A549 (cell line): ENCODE measurements at regions not wholly inside any gene's neighbourhood (a gene's known extent, or its start where the extent isn't known, plus 50 kb on each side); places are given as distances from the start of the nearest gene placed in this dataset.

Experiments
- CBX2 ChIP-seq: fragments of 200-600 bp; sonication (generic); IDR thresholded peaks from 2 replicates; pipeline ENCODE4 v1.6.1; 2016; ENCODE audit warnings: low read depth, mild to moderate bottlenecking, borderline replicate concordance
- CBX8 ChIP-seq: fragments of 200-600 bp; sonication (generic); IDR thresholded peaks from 2 replicates; pipeline ENCODE4 v1.6.1; 2016
- EHF ChIP-seq: fragments of 250-450 bp; sonication (Bioruptor Pico); IDR thresholded peaks from 2 replicates; pipeline ENCODE4 v1.5.0; 2020; ENCODE audit warnings: mild to moderate bottlenecking
- FOSB ChIP-seq: fragments of 250-450 bp; sonication (Bioruptor Pico); IDR thresholded peaks from 2 replicates; pipeline ENCODE4 v1.5.0; 2020; ENCODE audit warnings: mild to moderate bottlenecking, moderate library complexity
- KDM5A ChIP-seq: fragments of 200-600 bp; sonication (generic); IDR thresholded peaks from 2 replicates; pipeline ENCODE4 v1.6.1; 2016; ENCODE audit warnings: antibody characterized with exemption, mild to moderate bottlenecking
- POLR2A ChIP-seq: IDR thresholded peaks from 2 replicates; pipeline ENCODE4 v1.6.1; 2012; ENCODE audit warnings: mild to moderate bottlenecking, low read length
- RAD21 ChIP-seq, 2 experiments: fragments of >200 bp in 1 of 2; sonication (Bioruptor Twin) in 1 of 2; formaldehyde crosslinking in 1 of 2; IDR thresholded peaks in 1 of 2; conservative IDR thresholded peaks in 1 of 2; 2 replicates in 1 of 2; 3 replicates in 1 of 2; pipeline ENCODE4 v1.6.1; 2012 to 2018; ENCODE audit warnings: inconsistent platforms in 1 of 2
- RFX5 ChIP-seq: fragments of 450-650 bp; IDR thresholded peaks from 2 replicates; pipeline ENCODE4 v1.7.1; 2014; ENCODE audit warnings: antibody characterized with exemption, mild to moderate bottlenecking, moderate library complexity
- ZFP36 ChIP-seq: fragments of 450-650 bp; IDR thresholded peaks from 2 replicates; pipeline ENCODE4 v1.6.1; 2014; ENCODE audit warnings: borderline replicate concordance; ENCODE audit not compliant: partially characterized antibody
- TF ChIP-seq, protein P1 (sequence below): fragments of 200-600 bp; sonication (generic); IDR thresholded peaks from 2 replicates; pipeline ENCODE4 v1.6.1; 2016; ENCODE audit warnings: antibody characterized with exemption, mild to moderate bottlenecking, moderate library complexity
- TF ChIP-seq, protein P2 (sequence below): fragments of >200 bp; sonication (Bioruptor Twin); formaldehyde crosslinking; IDR thresholded peaks from 3 replicates; pipeline ENCODE4 v1.5.1; 2016
- TF ChIP-seq, protein P3 (sequence below): fragments of 450-650 bp; IDR thresholded peaks from 2 replicates; pipeline ENCODE4 v1.6.1; 2014; ENCODE audit warnings: antibody characterized with exemption

DNA sequence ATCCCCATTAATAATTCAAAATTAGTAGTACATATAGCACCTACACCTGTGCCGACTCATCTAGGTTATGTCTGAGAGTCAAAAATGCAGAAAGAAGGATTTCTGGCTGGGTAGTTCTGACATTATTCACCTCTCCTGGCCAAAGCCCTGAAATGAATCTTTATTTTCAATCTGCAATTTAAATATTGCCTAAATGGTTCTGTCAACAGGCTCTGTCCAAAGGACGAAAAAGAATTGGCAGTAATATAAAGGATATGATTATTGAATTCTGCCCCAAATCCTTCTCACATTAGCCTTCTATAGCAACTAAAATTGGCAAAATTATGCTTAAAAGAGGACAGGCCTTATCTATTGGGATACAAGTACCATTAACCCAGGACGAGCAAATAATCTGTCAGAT, 86.9 kb upstream of the SPANXN4 start:
- no peak for TF ChIP-seq POLR2A
- no peak for TF ChIP-seq RFX5
- TF ChIP-seq, protein P1, sequence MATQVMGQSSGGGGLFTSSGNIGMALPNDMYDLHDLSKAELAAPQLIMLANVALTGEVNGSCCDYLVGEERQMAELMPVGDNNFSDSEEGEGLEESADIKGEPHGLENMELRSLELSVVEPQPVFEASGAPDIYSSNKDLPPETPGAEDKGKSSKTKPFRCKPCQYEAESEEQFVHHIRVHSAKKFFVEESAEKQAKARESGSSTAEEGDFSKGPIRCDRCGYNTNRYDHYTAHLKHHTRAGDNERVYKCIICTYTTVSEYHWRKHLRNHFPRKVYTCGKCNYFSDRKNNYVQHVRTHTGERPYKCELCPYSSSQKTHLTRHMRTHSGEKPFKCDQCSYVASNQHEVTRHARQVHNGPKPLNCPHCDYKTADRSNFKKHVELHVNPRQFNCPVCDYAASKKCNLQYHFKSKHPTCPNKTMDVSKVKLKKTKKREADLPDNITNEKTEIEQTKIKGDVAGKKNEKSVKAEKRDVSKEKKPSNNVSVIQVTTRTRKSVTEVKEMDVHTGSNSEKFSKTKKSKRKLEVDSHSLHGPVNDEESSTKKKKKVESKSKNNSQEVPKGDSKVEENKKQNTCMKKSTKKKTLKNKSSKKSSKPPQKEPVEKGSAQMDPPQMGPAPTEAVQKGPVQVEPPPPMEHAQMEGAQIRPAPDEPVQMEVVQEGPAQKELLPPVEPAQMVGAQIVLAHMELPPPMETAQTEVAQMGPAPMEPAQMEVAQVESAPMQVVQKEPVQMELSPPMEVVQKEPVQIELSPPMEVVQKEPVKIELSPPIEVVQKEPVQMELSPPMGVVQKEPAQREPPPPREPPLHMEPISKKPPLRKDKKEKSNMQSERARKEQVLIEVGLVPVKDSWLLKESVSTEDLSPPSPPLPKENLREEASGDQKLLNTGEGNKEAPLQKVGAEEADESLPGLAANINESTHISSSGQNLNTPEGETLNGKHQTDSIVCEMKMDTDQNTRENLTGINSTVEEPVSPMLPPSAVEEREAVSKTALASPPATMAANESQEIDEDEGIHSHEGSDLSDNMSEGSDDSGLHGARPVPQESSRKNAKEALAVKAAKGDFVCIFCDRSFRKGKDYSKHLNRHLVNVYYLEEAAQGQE, result no peak
- no peak for TF ChIP-seq KDM5A
- TF ChIP-seq, protein P2, sequence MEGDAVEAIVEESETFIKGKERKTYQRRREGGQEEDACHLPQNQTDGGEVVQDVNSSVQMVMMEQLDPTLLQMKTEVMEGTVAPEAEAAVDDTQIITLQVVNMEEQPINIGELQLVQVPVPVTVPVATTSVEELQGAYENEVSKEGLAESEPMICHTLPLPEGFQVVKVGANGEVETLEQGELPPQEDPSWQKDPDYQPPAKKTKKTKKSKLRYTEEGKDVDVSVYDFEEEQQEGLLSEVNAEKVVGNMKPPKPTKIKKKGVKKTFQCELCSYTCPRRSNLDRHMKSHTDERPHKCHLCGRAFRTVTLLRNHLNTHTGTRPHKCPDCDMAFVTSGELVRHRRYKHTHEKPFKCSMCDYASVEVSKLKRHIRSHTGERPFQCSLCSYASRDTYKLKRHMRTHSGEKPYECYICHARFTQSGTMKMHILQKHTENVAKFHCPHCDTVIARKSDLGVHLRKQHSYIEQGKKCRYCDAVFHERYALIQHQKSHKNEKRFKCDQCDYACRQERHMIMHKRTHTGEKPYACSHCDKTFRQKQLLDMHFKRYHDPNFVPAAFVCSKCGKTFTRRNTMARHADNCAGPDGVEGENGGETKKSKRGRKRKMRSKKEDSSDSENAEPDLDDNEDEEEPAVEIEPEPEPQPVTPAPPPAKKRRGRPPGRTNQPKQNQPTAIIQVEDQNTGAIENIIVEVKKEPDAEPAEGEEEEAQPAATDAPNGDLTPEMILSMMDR, result no peak
- no peak for TF ChIP-seq RAD21 (conservative IDR thresholded peaks at IDR 0.05 in 1 of 2, IDR thresholded peaks at IDR 0.05 in 1 of 2)
- TF ChIP-seq FOSB (CRISPR knock-in tag), result no peak
- no peak for TF ChIP-seq ZFP36
- TF ChIP-seq EHF (CRISPR knock-in tag), result no peak
- no peak for TF ChIP-seq CBX8
- TF ChIP-seq, protein P3, sequence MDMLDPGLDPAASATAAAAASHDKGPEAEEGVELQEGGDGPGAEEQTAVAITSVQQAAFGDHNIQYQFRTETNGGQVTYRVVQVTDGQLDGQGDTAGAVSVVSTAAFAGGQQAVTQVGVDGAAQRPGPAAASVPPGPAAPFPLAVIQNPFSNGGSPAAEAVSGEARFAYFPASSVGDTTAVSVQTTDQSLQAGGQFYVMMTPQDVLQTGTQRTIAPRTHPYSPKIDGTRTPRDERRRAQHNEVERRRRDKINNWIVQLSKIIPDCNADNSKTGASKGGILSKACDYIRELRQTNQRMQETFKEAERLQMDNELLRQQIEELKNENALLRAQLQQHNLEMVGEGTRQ, result no peak
- no peak for TF ChIP-seq CBX2
